B cell (primary cell): ENCODE measurements at regions not wholly inside any gene's neighbourhood (a gene's known extent, or its start where the extent isn't known, plus 50 kb on each side); places are given as distances from the start of the nearest gene placed in this dataset.

Experiments
- ATAC-seq: fragments of 200-7000 bp; cut with Tn5 transposase; one replicate; pipeline ENCODE4 v1.10.0; 2021; ENCODE audit warnings: low read depth, mild to moderate bottlenecking, moderate number of reproducible peaks, moderate library complexity
- CTCF ChIA-PET: fragments of 350-600 bp; sonication (Branson Sonifier 250); formaldehyde crosslinking; loops from one replicate; lab custom pipeline; 2021; ENCODE audit warnings: antibody characterized with exemption, inconsistent platforms; lab: Charles Lee
- POLR2A ChIA-PET: fragments of 350-600 bp; sonication (Branson Sonifier 250); formaldehyde crosslinking; loops from one replicate; lab custom pipeline; 2021; ENCODE audit warnings: antibody characterized with exemption; lab: Charles Lee
- DNase-seq: peaks from one replicate; pipeline ENCODE4 v3.0.0; 2013
- H2AFZ ChIP-seq: 2 replicates; pipeline ENCODE4 v1.6.1; 2012; ENCODE audit warnings: mild to moderate bottlenecking, low read depth, low read length; ENCODE audit not compliant: insufficient read depth, poor library complexity, severe bottlenecking
- H3K27ac ChIP-seq, 2 donors: 1 replicate in 1 of 2; 2 replicates in 1 of 2; pipeline ENCODE4 v1.5.1; 2012 to 2013; ENCODE audit warnings: low read length in 2 of 2, mild to moderate bottlenecking in 2 of 2, moderate library complexity in 1 of 2
- H3K27me3 ChIP-seq, 4 experiments: fragments of 200-600 bp in 1 of 4; sonication (generic) in 1 of 4; replicated peaks in 1 of 4; 1 replicate in 2 of 4; 2 replicates in 2 of 4; pipeline versions ENCODE4 v1.6.1 to v1.7.0; 2013 to 2016; ENCODE audit warnings: low read length in 3 of 4, mild to moderate bottlenecking in 2 of 4, mixed read lengths in 1 of 4, moderate library complexity in 1 of 4; ENCODE audit not compliant: insufficient read depth in 4 of 4, control insufficient read depth in 3 of 4; ENCODE audit errors: control extremely low read depth in 1 of 4
- H3K36me3 ChIP-seq, 2 experiments: replicated peaks in 1 of 2; 1 replicate in 1 of 2; 2 replicates in 1 of 2; pipeline versions ENCODE4 v1.6.1 to v1.7.1; 2013; ENCODE audit warnings: low read length in 1 of 2; ENCODE audit not compliant: insufficient read depth in 2 of 2, control insufficient read depth in 1 of 2; ENCODE audit errors: control extremely low read depth in 1 of 2, extremely low read depth in 1 of 2
- H3K4me1 ChIP-seq, 2 donors: fragments of 200-600 bp in 1 of 2; sonication (generic) in 1 of 2; 1 replicate in 1 of 2; 2 replicates in 1 of 2; pipeline versions ENCODE4 v1.5.1 to v1.6.1; 2013 to 2017; ENCODE audit warnings: low read length in 2 of 2; ENCODE audit not compliant: control insufficient read depth in 2 of 2, insufficient read depth in 2 of 2
- H3K4me2 ChIP-seq: replicated peaks from 2 replicates; pipeline ENCODE3; 2012; ENCODE audit warnings: mild to moderate bottlenecking, low read depth, low read length; ENCODE audit not compliant: poor library complexity, severe bottlenecking
- H3K4me3 ChIP-seq, 5 experiments: fragments of 200-600 bp in 1 of 5; sonication (generic) in 1 of 5; 1 replicate in 3 of 5; 2 replicates in 2 of 5; pipeline versions ENCODE4 v1.5.1 to v1.7.0; 2011 to 2016; ENCODE audit warnings: low read length in 4 of 5, mild to moderate bottlenecking in 4 of 5, low read depth in 2 of 5, control low read depth in 1 of 5, moderate library complexity in 1 of 5; ENCODE audit not compliant: insufficient read depth in 1 of 5; ENCODE audit errors: control extremely low read depth in 1 of 5, extremely low read depth in 1 of 5
- H3K79me2 ChIP-seq: fragments of 200-600 bp; sonication (generic); one replicate; pipeline ENCODE4 v1.6.0; 2016; ENCODE audit warnings: low read length; ENCODE audit not compliant: control insufficient read depth, insufficient read depth
- H3K9ac ChIP-seq: fragments of 200-600 bp; sonication (generic); 2 replicates; pipeline ENCODE4 v1.6.1; 2017; ENCODE audit warnings: mild to moderate bottlenecking, low read length, moderate library complexity
- H3K9me3 ChIP-seq, 3 donors: one replicate each; pipeline versions ENCODE4 v1.6.1 to v1.7.1; 2013; ENCODE audit warnings: low read length in 2 of 3; ENCODE audit not compliant: control insufficient read depth in 2 of 3, insufficient read depth in 1 of 3; ENCODE audit errors: control extremely low read depth in 1 of 3
- H4K20me1 ChIP-seq: 2 replicates; pipeline ENCODE4 v1.6.0; 2012; ENCODE audit warnings: mild to moderate bottlenecking, low read length; ENCODE audit not compliant: insufficient read depth, control insufficient read depth, poor library complexity, severe bottlenecking
- H3K27ac Mint-ChIP-seq: one replicate; pipeline ENCODE4 v1.8.0; 2021; ENCODE audit warnings: mixed read lengths
- H3K27me3 Mint-ChIP-seq: one replicate; pipeline ENCODE4 v1.8.0; 2021; ENCODE audit warnings: mixed read lengths
- H3K4me1 Mint-ChIP-seq: one replicate; pipeline ENCODE4 v1.8.0; 2021; ENCODE audit warnings: mixed read lengths
- H3K4me3 Mint-ChIP-seq: one replicate; pipeline ENCODE4 v1.8.0; 2021; ENCODE audit warnings: mixed read lengths
- H3K9me3 Mint-ChIP-seq: one replicate; pipeline ENCODE4 v1.8.0; 2022; ENCODE audit warnings: mixed read lengths; ENCODE audit not compliant: insufficient read depth
- CTCF ChIP-seq: fragments of 200-600 bp; IDR thresholded peaks from one replicate; pipeline ENCODE4 v1.8.0; 2022; ENCODE audit warnings: antibody characterized with exemption, mild to moderate bottlenecking
- EZH2 ChIP-seq: IDR thresholded peaks from 2 replicates; pipeline ENCODE4 v1.6.1; 2012; ENCODE audit warnings: borderline replicate concordance, low read depth, mild to moderate bottlenecking, moderate library complexity, low read length; ENCODE audit not compliant: insufficient read depth, poor library complexity, severe bottlenecking
- whole genome bisulfite sequencing: methylation state at CpG from one replicate; pipeline ENCODE4 v1.1.5; 2013; ENCODE audit warnings: missing lambda C conversion rate; ENCODE audit not compliant: insufficient coverage; 5-methylcytosine and 5-hydroxymethylcytosine counted together
- intact Hi-C: fragments of 100-400 bp; cut with micrococcal nuclease; formaldehyde crosslinking; loops from one replicate; pipeline ENCODE4 v1.10.0; 2022

- Histone ChIP-seq H3K4me2 (no peak overlapping the region), H3K4me3 (no peak overlapping the region), H4K20me1 (no peaks in the 10 kb centered on the region), H3K9me3 (no peaks in the 10 kb centered on the region), H3K4me1 (no peaks in the 10 kb centered on the region), H3K79me2 (no peaks in the 10 kb centered on the region), H3K27ac (no peak overlapping the region), H3K27me3 (no peaks in the 10 kb centered on the region), H2AFZ (no peak overlapping the region), H3K36me3 (no peaks in the 10 kb centered on the region), H3K9ac (no peak overlapping the region)
- no peak for ATAC-seq
- CTCF ChIA-PET = no interaction called here
- no peaks in the 10 kb centered on the region for H3K9me3 Mint-ChIP-seq
- no peak overlapping the region for H3K27ac Mint-ChIP-seq
- H3K27me3 Mint-ChIP-seq = peaks cover 4% of the 10 kb centered on the region
- 84% methylated on average over 2 of the region's 2 CpGs for WGBS
- DNase-seq = no peak
- H3K4me3 Mint-ChIP-seq = no peak overlapping the region
- intact Hi-C loops = no loop called here
- POLR2A ChIA-PET = no interaction called here
- no peak for TF ChIP-seq CTCF
- TF ChIP-seq EZH2 = no peak
- H3K4me1 Mint-ChIP-seq = no peaks in the 10 kb centered on the region
Observed at GRCh38 chr12:5222011-5222461, 178.4 kb downstream of the KCNA5 start.

- H3K27me3 Mint-ChIP-seq = peaks cover 4% of the 10 kb centered on the region
- Histone ChIP-seq H3K4me1 (no peaks in the 10 kb centered on the region), H3K27me3 (no peaks in the 10 kb centered on the region), H3K27ac (no peak overlapping the region), H3K4me3 (no peak overlapping the region), H3K79me2 (no peaks in the 10 kb centered on the region), H4K20me1 (no peaks in the 10 kb centered on the region), H2AFZ (no peak overlapping the region), H3K9ac (no peak overlapping the region), H3K9me3 (no peaks in the 10 kb centered on the region), H3K4me2 (no peak overlapping the region), H3K36me3 (no peaks in the 10 kb centered on the region)
- no peak overlapping the region for H3K4me3 Mint-ChIP-seq
- DNase-seq = no peak
- ATAC-seq = no peak
- POLR2A ChIA-PET = no interaction called here
- no peak overlapping the region for H3K27ac Mint-ChIP-seq
- H3K9me3 Mint-ChIP-seq = no peaks in the 10 kb centered on the region
- CTCF ChIA-PET = no interaction called here
- 90% methylated on average over 5 of the region's 5 CpGs for WGBS
- no peaks in the 10 kb centered on the region for H3K4me1 Mint-ChIP-seq
- intact Hi-C loops = no loop called here
- no peak for TF ChIP-seq EZH2
- no peak for TF ChIP-seq CTCF
Observed at GRCh38 chr12:5222729-5223128, 179.1 kb downstream of the KCNA5 start.
